ENCODE measurements at regions not wholly inside any gene's neighbourhood (a gene's known extent, or its start where the extent isn't known, plus 50 kb on each side); places are given as distances from the start of the nearest gene placed in this dataset.

- TF ChIP-seq ZNF70 (CRISPR knock-in tag; IDR thresholded peaks at IDR 0.05) (no peak), POU6F1 (CRISPR knock-in tag; IDR thresholded peaks at IDR 0.05; ENCODE audit: borderline replicate concordance, low read depth) (no peak), TOX (CRISPR knock-in tag; IDR thresholded peaks at IDR 0.05; ENCODE audit: borderline replicate concordance) (no peak), GLIS3 (CRISPR knock-in tag; IDR thresholded peaks at IDR 0.05) (no peak), PPARA (CRISPR knock-in tag; IDR thresholded peaks at IDR 0.05; ENCODE audit: borderline replicate concordance) (no peak), ZNF8 (CRISPR knock-in tag; IDR thresholded peaks at IDR 0.05) (no peak), ISL1 (CRISPR knock-in tag; IDR thresholded peaks at IDR 0.05) (no peak), TCF4 (CRISPR knock-in tag; IDR thresholded peaks at IDR 0.05; ENCODE audit: borderline replicate concordance) (no peak), ZNF565 (CRISPR knock-in tag; conservative IDR thresholded peaks at IDR 0.05; ENCODE audit: low read depth) (no peak), PATZ1 (CRISPR knock-in tag; IDR thresholded peaks at IDR 0.05; ENCODE audit: borderline replicate concordance) (no peak), BACH2 (CRISPR knock-in tag; IDR thresholded peaks at IDR 0.05; ENCODE audit: borderline replicate concordance) (no peak), TSHZ2 (CRISPR knock-in tag; IDR thresholded peaks at IDR 0.05) (no peak), OSR1 (CRISPR knock-in tag; IDR thresholded peaks at IDR 0.05) (no peak), ESRRG (CRISPR knock-in tag; IDR thresholded peaks at IDR 0.05) (no peak), CREB5 (CRISPR knock-in tag; IDR thresholded peaks at IDR 0.05; ENCODE audit: low read depth) (no peak)
- ATAC-seq = no peak
These were observed 151.1 kb upstream of the POU5F2 start for GRCh38 chr5:93892481-93892880.

GRCh38 chr5:93891491-93892480 lies 150.4 kb upstream of the POU5F2 start:
- peak; percentile 39; the same call in 2 of the 3 replicates for ATAC-seq
- no peak for TF ChIP-seq ZNF565 (CRISPR knock-in tag; conservative IDR thresholded peaks at IDR 0.05; ENCODE audit: low read depth)
- TF ChIP-seq CSDC2 (CRISPR knock-in tag; IDR thresholded peaks at IDR 0.05) = no peak
- no peak for TF ChIP-seq ISL1 (CRISPR knock-in tag; IDR thresholded peaks at IDR 0.05)

GRCh38 chr5:93890657-93891056 lies 149.3 kb upstream of the POU5F2 start:
- no peak for ATAC-seq
- TF ChIP-seq ISL1 (CRISPR knock-in tag; IDR thresholded peaks at IDR 0.05) (0 out of 2 replicates have a peak, but pooled peaks have one; percentile 12), ARNTL (CRISPR knock-in tag; IDR thresholded peaks at IDR 0.05; ENCODE audit: borderline replicate concordance, low read depth) (no peak)

- TF ChIP-seq PPARA (CRISPR knock-in tag; IDR thresholded peaks at IDR 0.05; ENCODE audit: borderline replicate concordance) (no peak), CSRNP3 (CRISPR knock-in tag; IDR thresholded peaks at IDR 0.05) (no peak), ARNTL (CRISPR knock-in tag; IDR thresholded peaks at IDR 0.05; ENCODE audit: borderline replicate concordance, low read depth) (no peak), ESRRG (CRISPR knock-in tag; IDR thresholded peaks at IDR 0.05) (no peak), TCF4 (CRISPR knock-in tag; IDR thresholded peaks at IDR 0.05; ENCODE audit: borderline replicate concordance) (no peak), CREB5 (CRISPR knock-in tag; IDR thresholded peaks at IDR 0.05; ENCODE audit: low read depth) (no peak), TOX (CRISPR knock-in tag; IDR thresholded peaks at IDR 0.05; ENCODE audit: borderline replicate concordance) (no peak), OSR1 (CRISPR knock-in tag; IDR thresholded peaks at IDR 0.05) (no peak), ISL1 (CRISPR knock-in tag; IDR thresholded peaks at IDR 0.05) (no peak), ZNF565 (CRISPR knock-in tag; conservative IDR thresholded peaks at IDR 0.05; ENCODE audit: low read depth) (no peak), RARB (CRISPR knock-in tag; IDR thresholded peaks at IDR 0.05) (no peak), PATZ1 (CRISPR knock-in tag; IDR thresholded peaks at IDR 0.05; ENCODE audit: borderline replicate concordance) (no peak), ZC3H10 (CRISPR knock-in tag; IDR thresholded peaks at IDR 0.05) (no peak), GLIS3 (CRISPR knock-in tag; IDR thresholded peaks at IDR 0.05) (no peak), SNAI2 (CRISPR knock-in tag; IDR thresholded peaks at IDR 0.05) (no peak)
- ATAC-seq = no peak
These were observed 146.3 kb upstream of the POU5F2 start for GRCh38 chr5:93887678-93888077.
